UCSD-AML1 (cell line): ENCODE measurements at regions not wholly inside any gene's neighbourhood (a gene's known extent, or its start where the extent isn't known, plus 50 kb on each side); places are given as distances from the start of the nearest gene placed in this dataset.

Experiments
- DNase-seq: peaks from one replicate; lab custom pipeline; 2025; ENCODE audit not compliant: unreplicated experiment; lab: John Stamatoyannopoulos, UW

- DNase-seq: no peak
Observed at GRCh38 chr10:131646551-131647525, 254.0 kb upstream of the PPP2R2D start.

GRCh38 chr10:131647789-131648188 is 253.0 kb upstream of the PPP2R2D start:
- DNase-seq: no peak

GRCh38 chr10:131648386-131649020 is 252.3 kb upstream of the PPP2R2D start:
- DNase-seq: no peak

- DNase-seq: no peak
Observed at GRCh38 chr10:131649617-131650016, 251.2 kb upstream of the PPP2R2D start.

- DNase-seq: no peak
Observed at GRCh38 chr10:131650169-131650705, 250.6 kb upstream of the PPP2R2D start.

- no peak for DNase-seq
Observed at GRCh38 chr10:131650771-131651673, 249.8 kb upstream of the PPP2R2D start.

- DNase-seq: no peak
Observed at GRCh38 chr10:131651674-131652437, 249.0 kb upstream of the PPP2R2D start.

- DNase-seq: no peak
Observed at GRCh38 chr10:131652438-131653139, 248.2 kb upstream of the PPP2R2D start.

GRCh38 chr10:131653140-131653539 is 247.7 kb upstream of the PPP2R2D start:
- no peak for DNase-seq

GRCh38 chr10:131653554-131654470 is 247.0 kb upstream of the PPP2R2D start:
- DNase-seq: no peak

GRCh38 chr10:131654471-131655087 is 246.2 kb upstream of the PPP2R2D start:
- no peak for DNase-seq

GRCh38 chr10:131655101-131655849 is 245.5 kb upstream of the PPP2R2D start:
- no peak for DNase-seq

GRCh38 chr10:131656009-131656408 is 244.8 kb upstream of the PPP2R2D start:
- DNase-seq: no peak

GRCh38 chr10:131656431-131656841 is 244.4 kb upstream of the PPP2R2D start:
- no peak for DNase-seq

GRCh38 chr10:131657318-131657984 is 243.4 kb upstream of the PPP2R2D start:
- no peak for DNase-seq

- DNase-seq: no peak
Observed at GRCh38 chr10:131657985-131658330, 242.8 kb upstream of the PPP2R2D start.
